Posterior cingulate gyrus (tissue), 11 donors: ENCODE measurements at regions not wholly inside any gene's neighbourhood (a gene's known extent, or its start where the extent isn't known, plus 50 kb on each side); places are given as distances from the start of the nearest gene placed in this dataset.
A peak's percentile ranks its signal among the peaks of the same experiment; 100 is the strongest.

Experiments used
- DNase-seq, 10 donors: peaks; one replicate each; pipeline versions ENCODE4 v3.0.0 to v3.0.0-alpha.2; 2020 to 2021; ENCODE audit warnings: mixed read lengths in 3 of 10
- intact Hi-C: fragments of 100-400 bp; cut with DNase I; formaldehyde crosslinking; loops from one replicate; pipeline ENCODE4 v1.15.1; 2023

- intact Hi-C loops = no loop called here
- DNase-seq = no peak
Observed at GRCh38 chr3:164608554-164609276, 469.6 kb downstream of the SI start.

- intact Hi-C loops = no loop called here
- DNase-seq = no peak
Observed at GRCh38 chr3:164604687-164605086, 473.6 kb downstream of the SI start.

GRCh38 chr3:164577667-164578210, 500.6 kb downstream of the SI start:
- intact Hi-C loops = no loop called here
- no peak for DNase-seq

DNA sequence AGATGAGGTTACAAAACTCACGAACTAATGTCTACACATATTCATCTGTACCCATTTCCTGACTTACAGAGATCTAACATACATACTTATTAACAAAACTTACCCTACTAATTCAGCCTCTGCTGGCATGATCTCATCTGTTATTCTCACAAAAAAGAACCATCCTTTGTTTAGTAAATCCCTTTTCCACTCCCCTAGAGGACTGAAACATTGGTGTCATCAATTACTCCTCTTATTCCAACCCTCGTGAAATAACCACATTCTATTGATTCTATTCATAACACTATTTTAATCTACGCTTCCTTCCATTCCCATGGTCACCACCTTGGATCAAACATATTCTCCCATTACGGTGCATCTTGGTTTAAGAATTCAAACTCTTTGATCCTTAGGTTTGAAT, 505.9 kb downstream of the SI start:
- intact Hi-C loops = no loop called here
- DNase-seq = no peak

- no peak for DNase-seq
- intact Hi-C loops = no loop called here
Observed at GRCh38 chr3:164550857-164551256, 527.4 kb downstream of the SI start.

- intact Hi-C loops = no loop called here
- no peak for DNase-seq
Observed at GRCh38 chr3:164539215-164539614, 539.1 kb downstream of the SI start.

- intact Hi-C loops = no loop called here
- no peak for DNase-seq
Observed at GRCh38 chr3:164537485-164537884, 540.8 kb downstream of the SI start.

DNA sequence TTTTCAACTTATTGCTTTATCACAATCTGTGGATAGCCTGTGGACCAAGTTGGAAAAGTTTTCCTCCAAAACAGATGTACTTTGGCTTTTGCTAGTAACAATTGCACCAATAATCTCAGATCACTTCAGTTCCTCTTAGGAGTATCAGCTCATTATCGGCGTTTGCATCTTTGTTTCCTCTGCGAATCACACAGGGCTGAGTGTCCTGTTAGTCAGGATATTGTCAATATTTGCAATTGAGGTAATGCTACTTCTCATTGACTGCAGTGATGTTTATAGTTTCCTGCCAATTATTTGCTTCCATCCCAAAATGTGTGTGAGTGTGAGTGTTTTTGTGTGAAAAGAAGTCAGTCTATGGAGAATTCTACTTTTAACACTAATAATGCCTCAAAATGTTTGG, 545.0 kb downstream of the SI start:
- intact Hi-C loops = no loop called here
- no peak for DNase-seq

DNA sequence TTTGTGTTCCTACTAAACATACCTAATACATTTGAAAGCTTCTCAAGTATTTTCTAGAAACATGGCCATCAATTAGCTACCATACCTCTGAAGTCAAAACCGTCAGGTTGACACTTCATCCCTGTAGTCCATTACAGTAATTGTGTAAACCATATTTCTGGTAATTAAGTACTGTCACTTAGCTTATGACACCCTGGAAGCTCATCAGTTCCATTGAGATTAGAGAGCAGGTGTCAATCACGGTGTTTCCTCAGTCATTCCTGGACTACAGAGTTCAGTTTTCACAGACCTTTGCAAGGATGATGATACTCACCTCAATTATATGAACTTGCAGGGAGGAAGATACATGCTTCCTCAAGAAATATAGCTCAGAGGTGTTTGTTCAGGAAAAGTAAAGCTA, 552.0 kb downstream of the SI start:
- intact Hi-C loops = no loop called here
- DNase-seq = no peak

GRCh38 chr3:164524201-164524600, 554.1 kb downstream of the SI start:
- no peak for DNase-seq
- intact Hi-C loops = no loop called here

DNA sequence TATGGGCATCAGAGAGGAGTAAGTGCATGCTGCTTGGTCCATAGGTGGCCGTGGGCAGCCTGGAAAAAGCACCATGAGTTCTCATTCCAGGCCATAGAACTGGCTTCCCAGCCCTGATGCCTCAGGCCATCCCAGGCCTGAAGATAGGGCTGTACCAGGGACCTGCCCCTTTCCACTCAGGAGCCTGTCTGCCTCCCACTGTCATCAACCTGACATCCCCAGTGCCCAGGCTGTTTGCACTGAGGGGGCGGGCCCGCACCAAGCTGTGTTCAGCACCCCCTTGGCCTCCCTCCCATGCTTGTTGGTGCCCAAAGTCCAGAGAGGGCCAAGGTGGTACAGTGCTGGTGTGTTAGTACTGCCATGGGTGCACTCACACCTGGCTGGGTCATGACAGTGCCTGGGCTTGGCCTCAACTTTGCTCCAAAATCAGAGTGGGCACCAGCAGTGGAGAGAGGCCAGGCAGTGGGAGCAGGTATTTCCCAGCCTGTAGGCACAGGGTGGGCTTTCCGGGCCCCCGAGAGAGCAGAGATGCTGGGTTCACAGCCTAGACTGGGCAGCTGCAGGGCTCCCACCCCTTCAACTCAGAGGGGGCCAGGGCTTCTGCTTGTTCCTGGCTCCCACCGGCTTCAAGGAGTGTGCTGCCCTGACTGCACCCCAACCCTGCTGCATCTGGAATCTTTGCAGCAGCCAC, 556.1 kb downstream of the SI start:
- DNase-seq = peak in 3 of 10 donors; percentile 36 to 77 (median 53)
- intact Hi-C loops = no loop called here

DNA sequence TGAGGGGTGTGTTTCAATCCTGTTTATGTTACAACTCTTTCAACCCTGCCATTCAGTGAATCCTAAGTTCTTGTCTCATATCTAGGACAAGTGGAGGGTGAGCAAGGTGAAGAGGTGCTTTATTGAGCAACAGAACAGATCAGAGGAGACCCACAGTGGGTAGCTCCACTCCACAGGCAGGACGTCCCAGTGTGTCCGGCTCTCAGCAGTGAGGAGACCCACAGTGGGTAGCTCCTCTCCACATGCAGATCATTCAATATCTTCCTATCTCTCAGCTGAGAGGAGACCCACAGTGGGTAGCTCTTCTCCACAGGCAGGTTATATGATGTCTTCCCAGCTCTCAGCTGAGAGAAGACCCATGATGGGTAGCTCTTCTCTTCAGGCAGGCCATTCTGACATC, 556.7 kb downstream of the SI start:
- intact Hi-C loops = no loop called here

DNA sequence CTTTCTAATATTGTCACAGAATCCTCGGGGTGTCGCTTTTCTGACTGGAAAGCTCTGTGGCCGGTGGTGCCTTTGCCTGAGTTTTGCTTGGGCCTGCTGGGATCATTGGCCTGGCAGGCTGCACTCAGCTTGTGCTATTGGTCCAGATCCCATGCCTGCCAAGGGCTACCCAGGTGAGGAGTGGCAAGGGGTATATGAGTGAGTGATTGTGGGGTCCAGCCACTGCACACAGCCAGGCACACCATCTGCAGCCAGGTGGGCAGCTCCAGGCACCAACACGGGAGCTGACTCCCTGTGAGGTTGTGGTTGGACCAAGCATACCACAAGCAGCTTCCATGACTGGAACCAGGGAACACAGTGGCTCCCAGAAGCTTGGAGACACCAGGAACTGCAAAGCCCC, 557.2 kb downstream of the SI start:
- intact Hi-C loops = no loop called here

More for the DNA sequence above, 556.7 kb downstream of the SI start:
- DNase-seq = no peak

DNA sequence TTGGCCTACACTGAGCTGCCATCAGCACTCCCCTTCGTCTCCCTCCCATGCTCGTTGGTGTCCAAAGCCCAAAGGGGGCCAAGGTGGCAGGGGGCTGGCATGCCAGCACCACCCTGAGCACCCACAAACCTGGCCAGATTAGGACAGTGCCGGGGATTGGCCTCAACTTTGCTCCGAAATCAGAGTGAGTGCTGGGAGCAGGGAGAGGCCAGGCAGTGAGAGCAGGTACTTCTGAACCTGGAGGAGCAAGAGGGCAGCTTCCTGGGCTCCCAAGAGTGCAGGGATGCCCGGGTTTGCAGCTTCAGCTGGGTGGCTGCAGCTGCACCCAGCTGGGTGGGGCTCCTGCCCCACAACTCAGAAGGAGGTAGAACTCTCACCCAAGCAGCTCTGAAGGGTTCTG, 563.0 kb downstream of the SI start:
- DNase-seq = peak in 2 of 10 donors; percentile 70 to 73

More for the DNA sequence above, 557.2 kb downstream of the SI start:
- peak in 1 of 10 donors; percentile 55 for DNase-seq

GRCh38 chr3:164514576-164514975, 563.7 kb downstream of the SI start:
- intact Hi-C loops = no loop called here
- DNase-seq = peak in 1 of 10 donors; percentile 50

More for the DNA sequence above, 563.0 kb downstream of the SI start:
- intact Hi-C loops = no loop called here

DNA sequence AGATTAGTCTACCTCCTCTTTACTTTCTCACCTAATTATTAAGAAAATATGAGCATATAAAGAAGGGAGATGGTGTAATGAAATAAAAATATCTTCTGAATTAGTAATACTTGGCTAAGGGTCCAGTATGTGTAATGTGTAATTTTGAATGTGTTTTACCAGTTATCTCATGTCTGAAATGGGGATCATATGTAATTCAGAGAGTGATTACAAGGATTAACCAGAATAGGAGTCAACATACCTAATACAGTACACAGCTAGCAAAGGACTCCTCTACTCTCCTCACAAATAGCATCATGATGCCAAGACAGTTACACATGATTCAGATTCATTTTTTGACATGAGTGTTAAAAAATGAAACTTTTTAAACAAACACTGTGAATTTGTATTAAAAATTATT, 570.4 kb downstream of the SI start:
- intact Hi-C loops = no loop called here
- DNase-seq = no peak

- DNase-seq = no peak
- intact Hi-C loops = no loop called here
Observed at GRCh38 chr3:164498917-164499316, 579.4 kb downstream of the SI start.

- no peak for DNase-seq
- intact Hi-C loops = no loop called here
Observed at GRCh38 chr3:164488893-164489292, 589.4 kb downstream of the SI start.

- DNase-seq = no peak
- intact Hi-C loops = no loop called here
Observed at GRCh38 chr3:164486150-164486549, 592.1 kb downstream of the SI start.

- no peak for DNase-seq
- intact Hi-C loops = no loop called here
Observed at GRCh38 chr3:164479978-164480377, 598.3 kb downstream of the SI start.

DNA sequence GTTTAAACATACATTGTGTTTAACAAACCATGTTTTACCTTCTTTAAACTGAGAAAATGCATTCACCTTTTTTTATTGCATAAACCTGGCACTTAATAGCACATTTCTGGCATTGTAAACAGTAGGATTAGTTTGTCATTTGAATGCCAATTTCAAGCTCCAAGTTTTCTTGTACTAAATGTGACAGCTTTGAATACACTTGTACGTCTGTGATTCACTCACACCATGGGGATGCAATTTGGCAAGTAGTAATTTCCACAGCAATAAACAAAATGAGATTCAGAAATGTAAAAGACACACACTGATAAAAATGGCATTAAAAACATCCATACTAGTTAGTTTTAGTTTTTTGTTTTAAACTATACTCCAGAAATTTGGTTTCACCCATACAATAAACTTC, 598.9 kb downstream of the SI start:
- intact Hi-C loops = no loop called here
- no peak for DNase-seq

DNA sequence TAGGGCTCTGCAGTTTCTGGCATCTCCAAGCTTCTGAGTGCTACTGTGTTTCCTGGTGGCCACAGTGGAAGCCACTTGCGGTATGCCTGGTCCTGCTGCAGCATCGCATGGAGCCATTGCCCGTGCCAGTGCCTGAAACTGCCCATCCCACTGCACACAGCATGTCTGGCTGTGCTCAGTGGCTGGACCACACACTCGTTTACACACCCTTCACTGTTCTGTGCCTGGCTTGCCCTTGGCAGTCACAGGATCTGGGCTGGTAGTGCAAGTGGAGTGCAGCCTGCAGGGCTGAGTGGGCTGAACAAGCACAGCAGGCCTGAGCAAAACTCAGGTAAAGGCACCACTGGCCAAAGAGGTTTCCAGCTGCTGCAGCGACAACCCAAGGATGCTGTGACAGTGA, 600.0 kb downstream of the SI start:
- intact Hi-C loops = no loop called here
- peak in 3 of 10 donors; percentile 30 to 73 (median 43) for DNase-seq
